Fibroblast of villous mesenchyme (primary cell): ENCODE measurements at regions not wholly inside any gene's neighbourhood (a gene's known extent, or its start where the extent isn't known, plus 50 kb on each side); places are given as distances from the start of the nearest gene placed in this dataset.
"Not testable (repeated sequence)": the region's sequence is repeated elsewhere in the genome, so short reads cannot be mapped to it uniquely, and the experiment has no call there.

Experiments used
- DNase-seq: peaks from one replicate; pipeline ENCODE4 v3.0.0-alpha.2; 2010; ENCODE audit warnings: low read depth
- H3K4me3 ChIP-seq: 2 replicates; pipeline ENCODE4 v1.5.1; 2011; ENCODE audit warnings: low read depth, mild to moderate bottlenecking, low read length
- TF ChIP-seq, protein P1 (sequence below): IDR thresholded peaks from 2 replicates; pipeline ENCODE4 v1.5.1; 2012; ENCODE audit warnings: low read depth, mild to moderate bottlenecking, low read length; ENCODE audit not compliant: insufficient read depth

GRCh38 chr13:65330691-65331090, 1899.4 kb downstream of the PCDH9 start:
- no peak overlapping the region for H3K4me3 ChIP-seq
- no peak for DNase-seq
- TF ChIP-seq, protein P1, sequence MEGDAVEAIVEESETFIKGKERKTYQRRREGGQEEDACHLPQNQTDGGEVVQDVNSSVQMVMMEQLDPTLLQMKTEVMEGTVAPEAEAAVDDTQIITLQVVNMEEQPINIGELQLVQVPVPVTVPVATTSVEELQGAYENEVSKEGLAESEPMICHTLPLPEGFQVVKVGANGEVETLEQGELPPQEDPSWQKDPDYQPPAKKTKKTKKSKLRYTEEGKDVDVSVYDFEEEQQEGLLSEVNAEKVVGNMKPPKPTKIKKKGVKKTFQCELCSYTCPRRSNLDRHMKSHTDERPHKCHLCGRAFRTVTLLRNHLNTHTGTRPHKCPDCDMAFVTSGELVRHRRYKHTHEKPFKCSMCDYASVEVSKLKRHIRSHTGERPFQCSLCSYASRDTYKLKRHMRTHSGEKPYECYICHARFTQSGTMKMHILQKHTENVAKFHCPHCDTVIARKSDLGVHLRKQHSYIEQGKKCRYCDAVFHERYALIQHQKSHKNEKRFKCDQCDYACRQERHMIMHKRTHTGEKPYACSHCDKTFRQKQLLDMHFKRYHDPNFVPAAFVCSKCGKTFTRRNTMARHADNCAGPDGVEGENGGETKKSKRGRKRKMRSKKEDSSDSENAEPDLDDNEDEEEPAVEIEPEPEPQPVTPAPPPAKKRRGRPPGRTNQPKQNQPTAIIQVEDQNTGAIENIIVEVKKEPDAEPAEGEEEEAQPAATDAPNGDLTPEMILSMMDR = no peak

GRCh38 chr13:65330287-65330686, 1899.8 kb downstream of the PCDH9 start:
- H3K4me3 ChIP-seq = no peak overlapping the region
- DNase-seq = no peak

DNA sequence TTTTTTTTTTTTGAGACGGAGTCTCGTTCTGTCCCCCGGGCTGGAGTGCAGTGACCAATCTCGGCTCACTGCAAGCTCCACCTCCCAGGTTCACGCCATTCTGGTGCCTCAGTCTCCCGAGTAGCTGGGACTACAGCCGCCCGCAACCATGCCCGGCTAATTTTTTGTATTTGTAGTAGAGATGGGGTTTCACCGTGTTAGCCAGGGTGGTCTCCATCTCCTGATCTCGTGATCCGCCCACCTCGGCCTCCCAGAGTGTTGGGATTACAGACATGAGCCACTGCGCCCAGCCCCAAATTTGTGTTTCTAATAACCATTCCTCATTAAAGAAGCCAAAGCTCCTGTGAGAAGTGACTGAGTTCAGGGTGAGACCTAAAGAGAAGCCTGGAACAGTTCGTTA, 1906.9 kb downstream of the PCDH9 start:
- not testable (repeated sequence) for DNase-seq, H3K4me3 ChIP-seq

More at GRCh38 chr13:65330287-65330686, 1899.8 kb downstream of the PCDH9 start:
- TF ChIP-seq, protein P1 = no peak

DNA sequence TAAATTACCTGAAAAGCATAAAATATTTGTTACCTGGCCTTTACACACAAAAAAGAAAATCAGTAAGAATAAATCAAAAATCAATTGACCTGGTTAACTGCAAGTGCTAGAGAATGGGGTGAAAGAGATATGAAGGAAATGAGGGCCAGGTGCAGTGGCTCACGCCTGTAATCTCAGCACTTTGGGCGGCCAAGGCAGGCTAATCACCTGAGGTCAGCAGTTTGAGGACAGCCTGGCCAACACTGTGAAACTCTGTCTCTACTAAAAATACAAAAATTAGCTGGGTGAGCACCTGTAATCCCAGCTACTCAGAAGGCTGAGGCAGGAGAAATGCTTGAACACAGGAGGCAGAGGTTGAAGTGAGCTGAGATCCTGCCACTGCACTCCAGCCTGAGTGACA, 1908.7 kb downstream of the PCDH9 start:
- not testable (repeated sequence) for DNase-seq, H3K4me3 ChIP-seq

DNA sequence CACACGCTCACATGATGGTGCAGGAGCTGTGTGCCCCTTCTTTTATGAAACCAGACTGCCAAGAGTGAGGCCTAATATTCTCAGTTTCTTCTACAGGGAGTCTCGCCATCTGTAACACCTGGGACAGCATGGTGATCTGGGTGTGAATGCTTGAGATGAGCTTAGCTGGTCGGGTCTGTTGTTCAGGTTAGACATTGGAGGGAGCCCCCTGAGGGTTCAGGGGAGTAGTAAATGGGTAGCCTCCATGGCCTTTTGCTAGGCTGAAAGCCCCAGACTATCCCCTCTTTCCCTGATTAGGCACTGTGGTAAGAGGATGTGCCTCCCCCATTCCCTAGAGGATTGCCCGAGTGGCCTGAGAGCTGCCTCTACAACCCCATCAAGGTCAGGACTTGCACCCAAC, 1916.1 kb downstream of the PCDH9 start:
- no peak overlapping the region for H3K4me3 ChIP-seq
- DNase-seq = no peak
- TF ChIP-seq, protein P1 = no peak

DNA sequence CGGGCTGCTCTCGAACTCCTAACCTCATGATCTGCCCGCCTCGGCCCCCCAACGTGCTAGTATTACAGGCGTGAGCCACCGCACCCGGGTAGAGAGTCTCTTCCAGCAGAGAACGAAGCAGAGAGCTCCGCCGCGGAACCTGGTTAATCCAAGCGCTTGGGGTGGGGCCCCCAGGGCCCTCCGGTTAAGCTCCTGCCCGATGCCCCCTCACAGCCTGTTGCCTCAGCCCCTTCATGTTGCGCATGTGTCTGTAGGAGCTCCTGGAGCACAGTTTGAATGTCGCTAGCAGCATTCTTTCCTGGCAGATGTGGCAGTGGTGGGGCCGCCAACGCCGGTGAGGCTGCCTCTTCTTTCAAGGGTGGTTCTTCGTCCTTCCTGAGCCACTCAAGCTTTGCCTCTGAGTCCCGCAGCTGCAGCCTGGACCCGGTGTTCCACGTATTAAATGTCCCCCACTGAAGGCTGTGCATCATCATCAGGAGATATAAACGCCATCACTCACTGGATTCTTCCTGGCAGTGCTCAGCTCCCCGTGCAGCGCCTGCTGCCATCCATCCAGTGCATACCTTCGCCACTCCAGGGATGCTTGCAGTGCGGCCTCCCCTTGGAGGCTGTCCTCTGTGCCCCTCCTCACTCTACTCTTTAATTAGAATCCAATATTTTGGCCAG, 1919.3 kb downstream of the PCDH9 start:
- TF ChIP-seq, protein P1 = no peak
- DNase-seq = peak; percentile 2

DNA sequence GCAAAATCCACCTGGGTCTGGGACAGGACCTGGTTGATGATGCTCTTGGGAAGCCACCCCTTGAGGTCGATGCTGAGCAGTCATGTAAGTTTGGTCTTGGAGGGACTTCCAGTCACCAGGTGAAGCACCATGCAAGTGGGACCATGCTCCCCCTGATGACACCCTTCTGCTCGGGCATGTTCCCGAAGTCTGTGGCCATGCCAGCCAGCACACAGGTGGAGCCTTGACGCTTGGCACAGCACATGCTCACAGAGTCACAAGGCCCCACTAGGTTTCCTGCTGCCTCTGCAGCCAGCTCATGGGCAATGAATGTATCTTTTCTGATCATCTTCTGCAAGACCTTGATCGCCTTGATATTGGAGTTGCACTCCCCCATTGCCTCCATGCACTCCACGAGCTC, 1920.2 kb downstream of the PCDH9 start:
- TF ChIP-seq, protein P1 = no peak
- no peak overlapping the region for H3K4me3 ChIP-seq
- DNase-seq = no peak

More for the DNA sequence above, 1919.3 kb downstream of the PCDH9 start:
- H3K4me3 ChIP-seq = no peak overlapping the region

DNA sequence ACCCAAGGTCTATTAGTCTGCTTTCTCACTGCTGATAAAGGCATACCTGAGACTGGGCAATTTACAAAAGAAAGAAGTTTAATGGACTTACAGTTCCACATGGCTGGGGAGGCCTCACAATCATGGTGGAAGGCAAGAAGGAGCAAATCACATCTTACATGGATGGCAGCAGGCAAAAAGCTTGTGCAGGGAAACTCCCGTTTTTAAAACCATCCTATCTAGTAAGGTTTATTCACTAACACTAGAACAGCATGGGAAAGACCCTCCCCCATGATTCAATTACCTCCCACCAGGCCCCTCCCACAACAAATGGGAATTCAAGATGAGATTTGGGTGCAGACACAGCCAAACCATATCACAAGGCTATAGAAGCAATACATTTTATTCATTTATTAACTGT, 1921.4 kb downstream of the PCDH9 start:
- not testable (repeated sequence) for H3K4me3 ChIP-seq, DNase-seq
